ENCODE measurements at regions not wholly inside any gene's neighbourhood (a gene's known extent, or its start where the extent isn't known, plus 50 kb on each side); places are given as distances from the start of the nearest gene placed in this dataset.

DNA sequence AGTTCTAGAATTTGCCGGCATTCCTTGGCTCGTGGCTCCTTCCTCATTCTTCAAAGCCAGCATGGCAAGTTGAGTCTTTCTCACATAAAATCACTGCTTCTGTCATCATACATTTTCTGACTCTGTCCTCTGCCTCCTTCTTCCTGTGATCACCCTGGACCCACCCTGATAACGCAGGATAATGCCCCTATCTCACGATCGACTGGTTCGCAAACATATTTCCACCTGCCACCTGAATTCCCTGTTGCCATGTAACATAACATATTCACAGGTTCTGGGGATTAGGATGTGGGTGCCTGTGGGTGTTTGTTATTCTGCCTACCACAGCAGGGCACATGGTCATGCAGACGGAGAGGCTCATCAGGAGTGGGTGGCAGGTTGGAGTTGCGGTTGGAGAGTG is 177.7 kb downstream of the NHLRC3 start:
- no peak for DNase-seq (ENCODE audit: low spot score)

DNA sequence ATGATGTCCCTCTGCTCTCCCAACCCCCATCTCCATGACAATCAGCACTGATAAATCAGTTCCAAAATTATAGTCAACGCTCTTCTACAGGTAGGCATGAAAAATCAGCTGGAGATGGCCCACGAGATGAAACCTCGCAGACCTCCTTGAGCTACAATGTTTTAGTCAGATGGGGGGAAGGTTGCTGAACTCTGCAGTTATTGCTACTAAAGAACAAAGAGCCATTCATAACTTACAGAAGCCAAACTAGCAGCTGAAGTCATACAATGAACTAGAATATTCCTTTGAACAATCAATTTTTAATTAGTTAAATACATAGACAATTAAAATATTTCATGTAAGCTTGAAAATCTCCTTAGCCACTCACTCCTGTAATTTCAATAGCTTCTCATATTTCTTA is 179.2 kb downstream of the NHLRC3 start:
- TF ChIP-seq, protein P1, sequence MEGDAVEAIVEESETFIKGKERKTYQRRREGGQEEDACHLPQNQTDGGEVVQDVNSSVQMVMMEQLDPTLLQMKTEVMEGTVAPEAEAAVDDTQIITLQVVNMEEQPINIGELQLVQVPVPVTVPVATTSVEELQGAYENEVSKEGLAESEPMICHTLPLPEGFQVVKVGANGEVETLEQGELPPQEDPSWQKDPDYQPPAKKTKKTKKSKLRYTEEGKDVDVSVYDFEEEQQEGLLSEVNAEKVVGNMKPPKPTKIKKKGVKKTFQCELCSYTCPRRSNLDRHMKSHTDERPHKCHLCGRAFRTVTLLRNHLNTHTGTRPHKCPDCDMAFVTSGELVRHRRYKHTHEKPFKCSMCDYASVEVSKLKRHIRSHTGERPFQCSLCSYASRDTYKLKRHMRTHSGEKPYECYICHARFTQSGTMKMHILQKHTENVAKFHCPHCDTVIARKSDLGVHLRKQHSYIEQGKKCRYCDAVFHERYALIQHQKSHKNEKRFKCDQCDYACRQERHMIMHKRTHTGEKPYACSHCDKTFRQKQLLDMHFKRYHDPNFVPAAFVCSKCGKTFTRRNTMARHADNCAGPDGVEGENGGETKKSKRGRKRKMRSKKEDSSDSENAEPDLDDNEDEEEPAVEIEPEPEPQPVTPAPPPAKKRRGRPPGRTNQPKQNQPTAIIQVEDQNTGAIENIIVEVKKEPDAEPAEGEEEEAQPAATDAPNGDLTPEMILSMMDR (IDR thresholded peaks at IDR 0.05; ENCODE audit: extremely low read depth, missing control alignments): no peak
- DNase-seq (ENCODE audit: low spot score): no peak

More for the DNA sequence above, 177.7 kb downstream of the NHLRC3 start:
- TF ChIP-seq, protein P1 (IDR thresholded peaks at IDR 0.05; ENCODE audit: extremely low read depth, missing control alignments): no peak

DNA sequence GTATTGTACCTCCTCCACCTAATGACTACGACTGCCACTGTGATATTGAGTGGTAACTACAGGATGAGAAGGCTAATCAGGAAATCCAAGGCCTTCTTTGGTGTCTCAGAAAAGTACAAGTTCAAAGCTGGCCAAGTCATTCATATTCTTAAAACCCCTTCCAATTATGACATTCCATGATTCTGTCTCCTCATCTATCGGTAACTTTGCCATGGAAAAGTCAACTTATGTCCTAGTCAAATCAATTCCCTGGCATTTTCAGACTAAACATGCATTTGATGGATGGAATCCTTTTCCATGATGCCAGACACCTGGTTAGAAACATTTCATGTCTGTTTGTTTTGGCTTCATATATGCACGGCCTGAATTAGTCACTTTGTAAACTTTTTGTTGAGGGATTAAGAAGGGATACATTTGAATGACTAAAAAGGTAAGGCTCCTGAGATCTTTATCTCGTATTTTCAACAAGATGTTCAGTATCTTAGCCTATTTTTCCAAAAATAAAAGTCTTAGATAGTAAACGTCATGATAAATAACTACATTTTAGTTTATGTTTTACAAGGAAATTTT is 186.5 kb downstream of the NHLRC3 start:
- TF ChIP-seq, protein P1 (IDR thresholded peaks at IDR 0.05; ENCODE audit: extremely low read depth, missing control alignments): no peak
- no peak for DNase-seq (ENCODE audit: low spot score)

DNA sequence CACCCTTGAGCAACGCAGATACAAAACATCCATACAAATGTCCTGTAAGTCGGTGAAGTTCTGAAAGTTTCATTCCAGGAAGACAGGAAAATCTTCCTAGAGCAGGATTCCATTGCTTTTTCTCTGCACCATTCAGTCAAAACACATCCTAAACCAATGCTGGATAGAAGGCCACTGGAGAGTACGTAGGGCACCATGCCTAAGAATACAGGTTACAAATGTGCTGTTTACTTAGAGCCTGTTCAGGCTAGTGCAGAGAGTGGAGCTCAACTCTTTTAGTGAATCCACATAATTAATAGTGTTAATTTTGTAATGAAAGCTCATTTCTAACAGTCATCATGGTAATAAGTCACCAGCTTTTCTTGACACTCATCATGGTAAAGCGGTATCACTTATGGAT is 187.6 kb downstream of the NHLRC3 start:
- DNase-seq (ENCODE audit: low spot score): no peak
- TF ChIP-seq, protein P1 (IDR thresholded peaks at IDR 0.05; ENCODE audit: extremely low read depth, missing control alignments): no peak

DNA sequence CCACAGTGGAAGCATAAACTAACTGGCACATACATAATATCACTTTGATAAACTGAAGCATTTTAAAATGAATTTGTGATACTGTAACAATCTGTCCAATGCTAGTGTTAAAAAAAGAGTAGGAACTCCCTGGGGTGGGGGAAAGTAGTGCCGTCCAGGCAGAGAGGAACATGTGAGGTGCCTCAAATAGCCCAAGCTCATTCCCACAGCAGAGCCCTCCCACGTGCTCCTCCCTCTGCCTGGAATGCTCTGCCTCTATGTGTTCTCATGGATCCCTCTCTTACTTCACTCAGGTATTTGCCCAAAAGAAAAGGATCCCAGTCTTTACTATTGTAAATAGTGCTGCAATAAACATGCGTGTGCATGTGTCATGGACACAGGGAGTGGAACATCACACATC is 188.1 kb downstream of the NHLRC3 start:
- TF ChIP-seq, protein P1 (IDR thresholded peaks at IDR 0.05; ENCODE audit: extremely low read depth, missing control alignments): no peak
- no peak for DNase-seq (ENCODE audit: low spot score)

DNA sequence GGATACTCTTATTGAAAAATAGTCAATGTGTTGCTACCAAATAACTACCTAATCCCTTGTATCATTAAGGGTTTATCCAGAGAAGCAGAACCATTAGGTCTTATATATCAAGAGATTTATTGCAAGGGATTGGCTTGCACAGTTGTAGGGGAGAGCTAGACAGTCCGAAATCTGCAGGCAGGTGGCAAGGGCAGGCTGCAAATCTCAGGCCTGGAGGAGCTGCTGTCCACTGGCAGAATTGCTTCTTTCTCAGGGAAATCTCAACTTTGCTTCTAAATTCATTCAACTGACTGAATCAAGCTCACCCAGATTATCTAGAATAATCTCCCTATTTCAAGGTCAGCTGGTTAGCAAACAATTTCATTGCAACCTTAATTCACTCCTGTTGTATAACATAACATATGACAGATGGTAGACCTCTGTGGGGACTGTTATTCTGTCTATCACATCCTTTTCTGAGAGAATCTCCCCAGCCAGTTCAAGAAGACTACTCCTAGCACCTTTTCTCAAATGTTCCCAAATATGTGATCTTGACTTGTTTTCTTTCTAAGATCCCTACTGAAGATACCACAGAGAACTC is 194.2 kb downstream of the NHLRC3 start:
- no peak for DNase-seq (ENCODE audit: low spot score)
- TF ChIP-seq, protein P1 (IDR thresholded peaks at IDR 0.05; ENCODE audit: extremely low read depth, missing control alignments): no peak

DNA sequence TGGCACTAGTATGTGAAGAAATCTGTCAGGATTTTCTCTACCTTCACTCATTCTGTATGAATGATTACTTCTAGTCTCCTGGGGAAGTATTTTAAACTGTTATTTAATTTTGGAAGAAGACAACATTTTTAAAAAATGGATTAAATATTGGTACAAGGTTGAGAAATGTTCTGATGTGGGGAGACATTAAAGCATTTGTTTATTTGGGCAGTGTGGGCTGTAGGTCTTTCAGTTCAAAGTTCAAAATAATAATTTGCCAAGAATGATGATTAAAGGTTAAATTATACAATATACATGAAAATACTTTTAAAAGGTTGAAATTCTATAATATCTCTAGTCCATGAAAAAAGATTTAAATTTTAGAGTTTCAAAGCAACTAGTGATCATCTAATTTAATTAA is 194.7 kb downstream of the NHLRC3 start:
- no peak for DNase-seq (ENCODE audit: low spot score)
- TF ChIP-seq, protein P1 (IDR thresholded peaks at IDR 0.05; ENCODE audit: extremely low read depth, missing control alignments): no peak
